HCT116 (cell line): ENCODE measurements at regions not wholly inside any gene's neighbourhood (a gene's known extent, or its start where the extent isn't known, plus 50 kb on each side); places are given as distances from the start of the nearest gene placed in this dataset.

ENCODE experiments used
- ATAC-seq: fragments of 200-7000 bp; cut with Tn5 transposase; 2 replicates; pipeline ENCODE4 v1.9.1; 2020; ENCODE audit warnings: mild to moderate bottlenecking, moderate library complexity
- BruUV-seq: library from RNA; stranded (reverse); fragments of 400-500 nt; replicated peaks from 2 replicates; lab custom pipeline; 2021; lab: Mats Ljungman, UMichigan
- CTCF ChIA-PET: fragments of 300-600 bp; sonication (Branson Sonifier 250); formaldehyde crosslinking; loops from one replicate; lab custom pipeline; 2021; ENCODE audit warnings: antibody characterized with exemption; lab: Charles Lee
- POLR2A ChIA-PET: fragments of 300-600, 350-600 bp; sonication (Branson Sonifier 250); formaldehyde crosslinking; loops from one replicate; lab custom pipeline; 2021; ENCODE audit warnings: antibody characterized with exemption; lab: Charles Lee
- RAD21 ChIA-PET, 2 experiments: fragments of 300-600 bp; sonication (Branson Sonifier 250); formaldehyde crosslinking; loops; one replicate each; lab custom pipeline; 2023; ENCODE audit warnings: low total read pairs in 2 of 2; ENCODE audit not compliant: uncharacterized antibody in 2 of 2, unreplicated experiment in 2 of 2, low non-redundant PET in 1 of 2; lab: Charles Lee
- DNase-seq: peaks from one replicate; pipeline ENCODE4 v3.0.0-alpha.2; 2010; ENCODE audit warnings: low read depth, low spot score
- H2AFZ ChIP-seq: fragments of 200-600 bp; shearing (Covaris generic), sonication (generic); 2 replicates; pipeline ENCODE4 v1.6.1; 2017; ENCODE audit warnings: low read depth, mixed run types, mixed read lengths, antibody characterized with exemption, low read length; ENCODE audit not compliant: poor library complexity, severe bottlenecking
- H3K27ac ChIP-seq: 2 replicates; pipeline ENCODE4 v1.5.1; 2012; ENCODE audit warnings: low read depth, low read length
- H3K27me3 ChIP-seq: fragments of 200-600 bp; sonication (generic); 2 replicates; pipeline ENCODE4 v1.6.1; 2016; ENCODE audit warnings: mixed run types, low read length, mixed read lengths; ENCODE audit not compliant: insufficient read depth
- H3K36me3 ChIP-seq, 2 experiments: fragments of 200-500 bp in 1 of 2; fragments of 200-600 bp in 1 of 2; sonication (Bioruptor generic) in 1 of 2; sonication (generic) in 1 of 2; 2 replicates each; pipeline versions ENCODE4 v1.5.1 to v1.6.1; 2014 to 2016; ENCODE audit warnings: low read length in 2 of 2, inconsistent platforms in 1 of 2, mixed read lengths in 1 of 2, mixed run types in 1 of 2; ENCODE audit not compliant: insufficient read depth in 2 of 2, control insufficient read depth in 1 of 2
- H3K4me1 ChIP-seq, 2 experiments: fragments of 200-600 bp in 1 of 2; sonication (generic) in 1 of 2; 2 replicates each; pipeline versions ENCODE4 v1.5.1 to v1.6.1; 2012 to 2017; ENCODE audit warnings: low read length in 2 of 2, inconsistent platforms in 1 of 2, mild to moderate bottlenecking in 1 of 2, mixed read lengths in 1 of 2, mixed run types in 1 of 2, moderate library complexity in 1 of 2; ENCODE audit not compliant: insufficient read depth in 2 of 2, control insufficient read depth in 1 of 2
- H3K4me2 ChIP-seq: fragments of 200-600 bp; sonication (generic); 2 replicates; pipeline ENCODE4 v1.6.1; 2017; ENCODE audit warnings: mixed run types, low read length, mixed read lengths
- H3K4me3 ChIP-seq, 2 experiments: fragments of 200-600 bp in 1 of 2; sonication (generic) in 1 of 2; replicated peaks in 1 of 2; 2 replicates each; pipeline ENCODE4 v1.5.1; 2011 to 2016; ENCODE audit warnings: low read length in 2 of 2, control low read depth in 1 of 2, low read depth in 1 of 2, mild to moderate bottlenecking in 1 of 2, mixed read lengths in 1 of 2, mixed run types in 1 of 2
- H3K79me2 ChIP-seq: fragments of 200-600 bp; sonication (generic); 2 replicates; pipeline ENCODE4 v1.6.1; 2017; ENCODE audit warnings: mild to moderate bottlenecking, mixed run types, low read length, moderate library complexity, mixed read lengths; ENCODE audit not compliant: insufficient read depth
- H3K9ac ChIP-seq: fragments of 200-600 bp; sonication (generic); 2 replicates; pipeline ENCODE4 v1.6.1; 2016; ENCODE audit warnings: low read length, mixed read lengths
- H3K9me2 ChIP-seq: fragments of 200-600 bp; sonication (generic), shearing (Covaris generic); 2 replicates; pipeline ENCODE4 v1.6.1; 2017; ENCODE audit warnings: mixed run types, mild to moderate bottlenecking, moderate library complexity; ENCODE audit not compliant: insufficient read depth
- H3K9me3 ChIP-seq, 2 experiments: fragments of 200-500 bp in 1 of 2; fragments of 200-600 bp in 1 of 2; sonication (Bioruptor generic) in 1 of 2; sonication (generic) in 1 of 2; 2 replicates each; pipeline ENCODE4 v1.6.1; 2014 to 2017; ENCODE audit warnings: low read length in 2 of 2, mixed read lengths in 2 of 2, inconsistent platforms in 1 of 2, low read depth in 1 of 2, mild to moderate bottlenecking in 1 of 2, mixed run types in 1 of 2, moderate library complexity in 1 of 2; ENCODE audit not compliant: control insufficient read depth in 1 of 2, insufficient read depth in 1 of 2
- H4K20me1 ChIP-seq: fragments of 200-600 bp; sonication (generic), shearing (Covaris generic); 2 replicates; pipeline ENCODE4 v1.6.1; 2017; ENCODE audit warnings: mixed run types, mild to moderate bottlenecking, moderate library complexity; ENCODE audit not compliant: insufficient read depth
- CBX3 ChIP-seq: IDR thresholded peaks from 2 replicates; pipeline ENCODE4 v1.6.1; 2012; ENCODE audit warnings: low read depth
- ELF1 ChIP-seq: IDR thresholded peaks from 2 replicates; pipeline ENCODE4 v1.6.1; 2012; ENCODE audit warnings: low read depth, borderline replicate concordance
- RAD21 ChIP-seq: IDR thresholded peaks from 2 replicates; pipeline ENCODE4 v1.6.1; 2012; ENCODE audit warnings: low read depth, mild to moderate bottlenecking
- REST ChIP-seq: IDR thresholded peaks from 2 replicates; pipeline ENCODE4 v1.6.1; 2012; ENCODE audit warnings: low read depth
- SIN3A ChIP-seq: IDR thresholded peaks from 2 replicates; pipeline ENCODE4 v1.6.1; 2012; ENCODE audit warnings: low read depth
- SP1 ChIP-seq: IDR thresholded peaks from 2 replicates; pipeline ENCODE4 v1.6.1; 2012; ENCODE audit warnings: low read depth
- SRF ChIP-seq: IDR thresholded peaks from 2 replicates; pipeline ENCODE4 v1.6.1; 2012; ENCODE audit warnings: low read depth
- TCF7L2 ChIP-seq: IDR thresholded peaks from 2 replicates; pipeline ENCODE4 v1.7.0; 2011; ENCODE audit warnings: borderline replicate concordance, inconsistent platforms; ENCODE audit not compliant: insufficient read depth, insufficient read length; ENCODE audit errors: extremely low read depth
- ZFX ChIP-seq: fragments of 450-650 bp; IDR thresholded peaks from 2 replicates; pipeline ENCODE4 v1.6.1; 2017
- ZNF274 ChIP-seq: fragments of 200-500 bp; sonication (Bioruptor generic); IDR thresholded peaks from 2 replicates; pipeline ENCODE4 v1.6.1; 2014; ENCODE audit warnings: mild to moderate bottlenecking, low read depth, low read length, inconsistent platforms
- intact Hi-C: fragments of 100-400 bp; cut with micrococcal nuclease; formaldehyde crosslinking; loops from 2 replicates; pipeline ENCODE4 v1.10.0; 2022
- TF ChIP-seq, protein P1 (sequence below): IDR thresholded peaks from 2 replicates; pipeline ENCODE4 v1.6.1; 2012
- TF ChIP-seq, protein P2 (sequence below), 3 experiments: fragments of 200-600 bp in 1 of 3; sonication (generic) in 1 of 3; IDR thresholded peaks in 2 of 3; conservative IDR thresholded peaks in 1 of 3; 2 replicates each; pipeline ENCODE4 v1.5.1; 2012 to 2017; ENCODE audit warnings: low read depth in 2 of 3, low read length in 2 of 3, antibody characterized with exemption in 1 of 3, borderline replicate concordance in 1 of 3, control low read depth in 1 of 3, mild to moderate bottlenecking in 1 of 3, mixed read lengths in 1 of 3, mixed run types in 1 of 3, moderate library complexity in 1 of 3; ENCODE audit not compliant: insufficient read depth in 1 of 3

DNA sequence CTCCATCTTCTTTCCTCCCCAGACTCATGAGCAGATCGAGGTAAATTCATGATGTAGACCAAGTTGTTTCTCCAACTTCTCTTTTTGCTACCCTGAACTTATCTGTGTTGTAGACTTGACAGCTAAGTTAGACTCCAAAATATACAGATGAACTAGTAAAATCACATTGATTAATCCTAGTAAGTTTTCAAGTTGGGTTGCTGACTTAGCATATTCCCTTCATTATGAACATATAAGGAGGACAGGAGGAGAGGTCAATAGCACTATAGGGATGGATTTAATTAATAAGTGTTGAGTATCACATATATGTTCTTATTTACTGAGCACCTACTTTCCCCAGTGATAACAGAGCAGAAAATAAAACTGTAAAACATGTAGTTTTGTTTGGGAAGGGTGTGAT lies 227.3 kb downstream of the TINAG start:
- H3K4me1 ChIP-seq, result no peaks in the 10 kb centered on the region
- no peak overlapping the region for H2AFZ ChIP-seq
- intact Hi-C loops, result no loop called here
- H3K79me2 ChIP-seq, result no peaks in the 10 kb centered on the region
- H3K27me3 ChIP-seq, result no peaks in the 10 kb centered on the region
- RAD21 ChIA-PET, result no interaction called here
- POLR2A ChIA-PET, result no interaction called here
- no peaks in the 10 kb centered on the region for H4K20me1 ChIP-seq
- H3K4me3 ChIP-seq, result no peak overlapping the region
- no peak overlapping the region for H3K9ac ChIP-seq
- H3K9me2 ChIP-seq, result no peaks in the 10 kb centered on the region
- no peaks in the 10 kb centered on the region for H3K9me3 ChIP-seq
- DNase-seq (no peak), ATAC-seq (no peak)
- CTCF ChIA-PET, result no interaction called here
- H3K27ac ChIP-seq, result no peak overlapping the region
- no TSS peak for BruUV-seq
- H3K36me3 ChIP-seq, result no peaks in the 10 kb centered on the region
- H3K4me2 ChIP-seq, result no peak overlapping the region
- TF ChIP-seq RAD21 (no peak), SIN3A (no peak), REST (no peak)
- TF ChIP-seq, protein P1, sequence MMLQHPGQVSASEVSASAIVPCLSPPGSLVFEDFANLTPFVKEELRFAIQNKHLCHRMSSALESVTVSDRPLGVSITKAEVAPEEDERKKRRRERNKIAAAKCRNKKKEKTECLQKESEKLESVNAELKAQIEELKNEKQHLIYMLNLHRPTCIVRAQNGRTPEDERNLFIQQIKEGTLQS, result no peak

DNA sequence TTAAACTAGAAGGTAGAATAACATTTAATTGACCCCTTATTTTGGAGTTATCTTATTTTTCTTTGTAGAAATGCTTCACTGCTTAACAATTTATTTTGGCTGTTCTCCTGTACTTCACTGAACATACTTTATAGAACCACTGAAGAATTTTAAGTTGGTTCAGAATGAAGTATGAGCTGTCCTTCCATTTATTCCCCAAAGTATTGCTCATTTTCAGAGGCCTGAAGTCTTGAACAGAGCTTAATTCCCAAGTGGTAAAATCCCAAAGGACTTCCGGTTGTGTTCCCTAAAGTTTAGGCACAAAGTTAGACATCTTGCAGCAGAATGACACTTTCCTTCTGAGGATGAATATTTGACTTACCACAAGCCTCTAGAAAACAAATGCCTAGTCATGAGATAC lies 233.3 kb downstream of the TINAG start:
- no peak overlapping the region for H3K27ac ChIP-seq
- H3K4me2 ChIP-seq, result no peak overlapping the region
- H3K27me3 ChIP-seq, result no peaks in the 10 kb centered on the region
- ATAC-seq, result no peak
- intact Hi-C loops, result no loop called here
- no peak overlapping the region for H2AFZ ChIP-seq
- DNase-seq, result no peak
- H3K4me1 ChIP-seq, result no peaks in the 10 kb centered on the region
- no TSS peak for BruUV-seq
- ChIA-PET RAD21 (no interaction called here), CTCF (no interaction called here), POLR2A (no interaction called here)
- H3K36me3 ChIP-seq, result no peaks in the 10 kb centered on the region
- no peak overlapping the region for H3K9ac ChIP-seq
- H3K4me3 ChIP-seq, result no peak overlapping the region
- no peaks in the 10 kb centered on the region for H3K9me3 ChIP-seq
- H3K9me2 ChIP-seq, result no peaks in the 10 kb centered on the region
- H4K20me1 ChIP-seq, result no peaks in the 10 kb centered on the region
- no peaks in the 10 kb centered on the region for H3K79me2 ChIP-seq
- TF ChIP-seq, protein P2, sequence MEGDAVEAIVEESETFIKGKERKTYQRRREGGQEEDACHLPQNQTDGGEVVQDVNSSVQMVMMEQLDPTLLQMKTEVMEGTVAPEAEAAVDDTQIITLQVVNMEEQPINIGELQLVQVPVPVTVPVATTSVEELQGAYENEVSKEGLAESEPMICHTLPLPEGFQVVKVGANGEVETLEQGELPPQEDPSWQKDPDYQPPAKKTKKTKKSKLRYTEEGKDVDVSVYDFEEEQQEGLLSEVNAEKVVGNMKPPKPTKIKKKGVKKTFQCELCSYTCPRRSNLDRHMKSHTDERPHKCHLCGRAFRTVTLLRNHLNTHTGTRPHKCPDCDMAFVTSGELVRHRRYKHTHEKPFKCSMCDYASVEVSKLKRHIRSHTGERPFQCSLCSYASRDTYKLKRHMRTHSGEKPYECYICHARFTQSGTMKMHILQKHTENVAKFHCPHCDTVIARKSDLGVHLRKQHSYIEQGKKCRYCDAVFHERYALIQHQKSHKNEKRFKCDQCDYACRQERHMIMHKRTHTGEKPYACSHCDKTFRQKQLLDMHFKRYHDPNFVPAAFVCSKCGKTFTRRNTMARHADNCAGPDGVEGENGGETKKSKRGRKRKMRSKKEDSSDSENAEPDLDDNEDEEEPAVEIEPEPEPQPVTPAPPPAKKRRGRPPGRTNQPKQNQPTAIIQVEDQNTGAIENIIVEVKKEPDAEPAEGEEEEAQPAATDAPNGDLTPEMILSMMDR (IDR thresholded peaks at IDR 0.05 in 2 of 3, conservative IDR thresholded peaks at IDR 0.05 in 1 of 3; ENCODE audit: borderline replicate concordance in 1 of 3, insufficient read depth in 1 of 3, low read depth in 2 of 3, low read length in 2 of 3), result no peak
- TF ChIP-seq ZFX (no peak), SIN3A (no peak), CBX3 (no peak), RAD21 (no peak), SP1 (no peak), TCF7L2 (no peak), SRF (no peak), ZNF274 (no peak), ELF1 (no peak)
